Smooth muscle cell (in vitro differentiated cells): ENCODE measurements at regions not wholly inside any gene's neighbourhood (a gene's known extent, or its start where the extent isn't known, plus 50 kb on each side); places are given as distances from the start of the nearest gene placed in this dataset.

Experiments used
- DNase-seq: peaks from one replicate; lab custom pipeline; 2025; ENCODE audit not compliant: unreplicated experiment; lab: John Stamatoyannopoulos, UW
- H2AFZ ChIP-seq: fragments of 200-600 bp; sonication (generic); 2 replicates; pipeline ENCODE4 v1.6.0; 2016; ENCODE audit warnings: antibody characterized with exemption, low read depth, mild to moderate bottlenecking
- H3F3A ChIP-seq: fragments of 200-600 bp; sonication (generic); 2 replicates; pipeline ENCODE4 v1.6.0; 2017; ENCODE audit warnings: antibody characterized with exemption, low read depth
- H3K27ac ChIP-seq: fragments of 200-600 bp; sonication (generic); 2 replicates; pipeline ENCODE4 v1.5.1; 2016; ENCODE audit warnings: low read depth, mild to moderate bottlenecking
- H3K27me3 ChIP-seq: fragments of 200-600 bp; sonication (generic); 2 replicates; pipeline ENCODE4 v1.6.1; 2016; ENCODE audit warnings: low read depth, mild to moderate bottlenecking
- H3K36me3 ChIP-seq: fragments of 200-600 bp; sonication (generic); 2 replicates; pipeline ENCODE4 v1.5.1; 2016; ENCODE audit warnings: low read depth
- H3K4me1 ChIP-seq: fragments of 200-600 bp; sonication (generic); 2 replicates; pipeline ENCODE4 v1.5.1; 2016; ENCODE audit warnings: low read depth
- H3K4me2 ChIP-seq: fragments of 200-600 bp; sonication (generic); 2 replicates; pipeline ENCODE4 v1.6.0; 2016; ENCODE audit warnings: mild to moderate bottlenecking
- H3K4me3 ChIP-seq: fragments of 200-600 bp; sonication (generic); 2 replicates; pipeline ENCODE4 v1.5.1; 2016; ENCODE audit warnings: mild to moderate bottlenecking
- H3K79me2 ChIP-seq: fragments of 200-600 bp; sonication (generic); 2 replicates; pipeline ENCODE4 v1.6.0; 2016; ENCODE audit warnings: low read depth, mild to moderate bottlenecking
- H3K9ac ChIP-seq: fragments of 200-600 bp; sonication (generic); 2 replicates; pipeline ENCODE4 v1.6.0; 2016; ENCODE audit warnings: low read depth
- H3K9me3 ChIP-seq: fragments of 200-600 bp; sonication (generic); replicated peaks from 2 replicates; pipeline ENCODE4 v1.5.1; 2016; ENCODE audit warnings: low read depth
- H4K20me1 ChIP-seq: fragments of 200-600 bp; sonication (generic); 2 replicates; pipeline ENCODE4 v1.6.0; 2016; ENCODE audit warnings: low read depth
- WGBS: methylation state at CpG from one replicate; pipeline ENCODE4 v1.1.7; 2016; ENCODE audit warnings: low lambda C conversion rate; 5-methylcytosine and 5-hydroxymethylcytosine counted together
- TF ChIP-seq, protein P1 (sequence below): fragments of 200-600 bp; sonication (generic); IDR thresholded peaks from 2 replicates; pipeline ENCODE4 v1.5.1; 2017; ENCODE audit warnings: borderline replicate concordance, mild to moderate bottlenecking, antibody characterized with exemption; ENCODE audit not compliant: insufficient read depth, poor library complexity, severe bottlenecking

DNA sequence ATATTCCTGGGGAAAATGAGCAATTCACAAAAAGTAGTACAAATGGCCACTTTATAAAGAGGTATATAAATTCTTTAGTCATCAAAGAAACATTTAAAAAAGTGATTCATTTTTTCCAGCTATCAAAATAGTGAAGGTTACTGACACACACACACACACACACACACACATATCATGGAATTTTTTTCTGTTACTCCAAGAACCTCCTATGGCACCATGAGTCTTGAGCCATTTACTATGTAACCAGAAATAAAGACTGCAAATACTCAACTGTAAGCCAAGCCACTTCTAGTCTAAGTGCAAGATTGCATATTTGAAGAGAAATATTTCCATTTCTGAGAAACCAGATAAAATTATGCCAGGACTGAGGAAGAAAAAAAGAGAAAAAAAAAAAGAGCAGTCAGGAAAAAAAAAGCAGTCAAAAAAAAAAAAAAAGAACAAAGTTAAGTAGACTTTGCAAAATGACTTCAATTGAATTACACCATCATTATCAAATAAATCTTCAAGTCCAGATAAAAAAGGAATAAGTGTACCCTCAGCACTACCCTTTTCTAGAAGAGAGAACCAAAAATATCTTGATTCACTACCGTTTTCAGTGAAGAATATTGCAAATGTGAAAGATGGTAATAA, 275.7 kb downstream of the DAD1 start:
- no peaks in the 10 kb centered on the region for H3F3A ChIP-seq
- no peak overlapping the region for H2AFZ ChIP-seq
- H3K9ac ChIP-seq, result no peak overlapping the region
- H3K27me3 ChIP-seq, result no peaks in the 10 kb centered on the region
- no peaks in the 10 kb centered on the region for H3K36me3 ChIP-seq
- TF ChIP-seq, protein P1, sequence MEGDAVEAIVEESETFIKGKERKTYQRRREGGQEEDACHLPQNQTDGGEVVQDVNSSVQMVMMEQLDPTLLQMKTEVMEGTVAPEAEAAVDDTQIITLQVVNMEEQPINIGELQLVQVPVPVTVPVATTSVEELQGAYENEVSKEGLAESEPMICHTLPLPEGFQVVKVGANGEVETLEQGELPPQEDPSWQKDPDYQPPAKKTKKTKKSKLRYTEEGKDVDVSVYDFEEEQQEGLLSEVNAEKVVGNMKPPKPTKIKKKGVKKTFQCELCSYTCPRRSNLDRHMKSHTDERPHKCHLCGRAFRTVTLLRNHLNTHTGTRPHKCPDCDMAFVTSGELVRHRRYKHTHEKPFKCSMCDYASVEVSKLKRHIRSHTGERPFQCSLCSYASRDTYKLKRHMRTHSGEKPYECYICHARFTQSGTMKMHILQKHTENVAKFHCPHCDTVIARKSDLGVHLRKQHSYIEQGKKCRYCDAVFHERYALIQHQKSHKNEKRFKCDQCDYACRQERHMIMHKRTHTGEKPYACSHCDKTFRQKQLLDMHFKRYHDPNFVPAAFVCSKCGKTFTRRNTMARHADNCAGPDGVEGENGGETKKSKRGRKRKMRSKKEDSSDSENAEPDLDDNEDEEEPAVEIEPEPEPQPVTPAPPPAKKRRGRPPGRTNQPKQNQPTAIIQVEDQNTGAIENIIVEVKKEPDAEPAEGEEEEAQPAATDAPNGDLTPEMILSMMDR, result no peak
- 79% methylated on average over 1 of the region's 1 CpG for WGBS
- no peak overlapping the region for H3K4me2 ChIP-seq
- no peaks in the 10 kb centered on the region for H4K20me1 ChIP-seq
- DNase-seq, result no peak
- no peaks in the 10 kb centered on the region for H3K9me3 ChIP-seq
- H3K27ac ChIP-seq, result no peak overlapping the region
- H3K79me2 ChIP-seq, result no peaks in the 10 kb centered on the region
- no peaks in the 10 kb centered on the region for H3K4me1 ChIP-seq
- no peak overlapping the region for H3K4me3 ChIP-seq

DNA sequence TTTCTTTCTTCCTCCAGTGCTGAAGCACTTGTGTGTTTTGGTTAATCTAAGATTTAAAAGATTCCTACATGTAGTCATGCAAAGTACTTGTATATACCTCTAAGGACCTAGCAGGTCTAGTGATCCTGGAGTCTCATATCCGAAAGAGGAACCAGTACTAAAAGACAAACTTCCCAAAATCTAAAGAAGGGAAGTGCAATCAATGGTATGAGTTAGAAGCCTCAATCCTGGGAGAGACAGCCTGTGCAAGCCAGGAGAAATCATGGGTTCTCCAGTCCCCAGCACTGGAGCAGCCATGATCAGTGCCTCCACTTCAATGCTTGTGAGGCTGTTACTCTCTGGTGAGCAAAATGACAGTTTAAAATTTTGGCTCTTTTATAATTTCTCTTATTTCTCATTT, 277.4 kb downstream of the DAD1 start:
- Histone ChIP-seq H3K9me3 (no peaks in the 10 kb centered on the region), H4K20me1 (no peaks in the 10 kb centered on the region), H3K4me2 (no peak overlapping the region), H3K79me2 (no peaks in the 10 kb centered on the region), H3K4me1 (no peaks in the 10 kb centered on the region), H3K27me3 (no peaks in the 10 kb centered on the region), H3F3A (no peaks in the 10 kb centered on the region), H3K9ac (no peak overlapping the region), H2AFZ (peak overlapping the region; percentile 45), H3K36me3 (no peaks in the 10 kb centered on the region), H3K27ac (no peak overlapping the region), H3K4me3 (no peak overlapping the region)
- 86% methylated on average over 1 of the region's 1 CpG for whole genome bisulfite sequencing
- TF ChIP-seq, protein P1, result no peak
- DNase-seq, result no peak

DNA sequence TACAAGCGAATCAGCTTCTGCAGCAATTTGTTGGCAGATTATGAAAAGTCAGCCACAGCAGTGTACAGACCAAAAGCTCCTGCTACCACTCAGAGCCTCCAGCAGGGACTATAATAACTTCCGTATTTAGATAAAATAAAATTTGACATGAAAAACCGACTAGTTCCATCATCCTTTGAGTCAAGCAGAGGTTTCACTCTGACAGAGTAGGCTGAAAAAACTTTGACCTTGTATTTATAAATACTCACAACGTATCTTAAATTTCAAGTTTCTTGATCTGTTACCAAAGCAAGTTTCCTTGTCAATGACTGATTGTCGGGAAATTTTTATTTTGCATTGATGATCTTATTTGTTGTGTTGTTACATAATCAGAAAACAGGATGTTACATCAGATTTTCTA, 283.4 kb downstream of the DAD1 start:
- Histone ChIP-seq H3K27ac (no peak overlapping the region), H3K36me3 (no peaks in the 10 kb centered on the region), H3K9ac (no peak overlapping the region), H3K4me2 (no peak overlapping the region), H2AFZ (no peak overlapping the region), H3F3A (no peaks in the 10 kb centered on the region), H3K4me3 (no peak overlapping the region), H4K20me1 (no peaks in the 10 kb centered on the region), H3K4me1 (no peaks in the 10 kb centered on the region), H3K9me3 (no peaks in the 10 kb centered on the region), H3K27me3 (no peaks in the 10 kb centered on the region), H3K79me2 (no peaks in the 10 kb centered on the region)
- TF ChIP-seq, protein P1, result no peak
- DNase-seq, result no peak
- 85% methylated on average over 5 of the region's 5 CpGs for WGBS

DNA sequence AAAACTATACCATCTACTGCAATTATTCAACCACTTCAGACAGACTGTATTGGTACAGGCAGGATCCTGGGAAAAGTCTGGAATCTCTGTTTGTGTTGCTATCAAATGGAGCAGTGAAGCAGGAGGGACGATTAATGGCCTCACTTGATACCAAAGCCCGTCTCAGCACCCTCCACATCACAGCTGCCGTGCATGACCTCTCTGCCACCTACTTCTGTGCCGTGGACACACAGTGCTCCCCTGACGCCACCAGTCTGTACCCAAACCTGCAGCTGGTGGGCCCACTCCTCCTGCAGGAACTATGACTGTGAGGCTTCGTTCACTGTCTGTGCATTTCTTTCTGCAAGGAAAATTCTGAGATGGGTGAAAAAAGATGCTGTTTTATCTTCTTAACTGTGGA, 284.7 kb downstream of the DAD1 start:
- H3K9ac ChIP-seq, result no peak overlapping the region
- H3K9me3 ChIP-seq, result no peaks in the 10 kb centered on the region
- no peaks in the 10 kb centered on the region for H3K36me3 ChIP-seq
- no peaks in the 10 kb centered on the region for H3F3A ChIP-seq
- no peak overlapping the region for H2AFZ ChIP-seq
- no peak overlapping the region for H3K27ac ChIP-seq
- no peaks in the 10 kb centered on the region for H4K20me1 ChIP-seq
- TF ChIP-seq, protein P1, result no peak
- H3K79me2 ChIP-seq, result no peaks in the 10 kb centered on the region
- H3K4me2 ChIP-seq, result no peak overlapping the region
- no peaks in the 10 kb centered on the region for H3K27me3 ChIP-seq
- H3K4me1 ChIP-seq, result no peaks in the 10 kb centered on the region
- no peak overlapping the region for H3K4me3 ChIP-seq
- 81% methylated on average over 6 of the region's 6 CpGs for WGBS
- no peak for DNase-seq
